ENCODE measurements at regions not wholly inside any gene's neighbourhood (a gene's known extent, or its start where the extent isn't known, plus 50 kb on each side); places are given as distances from the start of the nearest gene placed in this dataset.

DNA sequence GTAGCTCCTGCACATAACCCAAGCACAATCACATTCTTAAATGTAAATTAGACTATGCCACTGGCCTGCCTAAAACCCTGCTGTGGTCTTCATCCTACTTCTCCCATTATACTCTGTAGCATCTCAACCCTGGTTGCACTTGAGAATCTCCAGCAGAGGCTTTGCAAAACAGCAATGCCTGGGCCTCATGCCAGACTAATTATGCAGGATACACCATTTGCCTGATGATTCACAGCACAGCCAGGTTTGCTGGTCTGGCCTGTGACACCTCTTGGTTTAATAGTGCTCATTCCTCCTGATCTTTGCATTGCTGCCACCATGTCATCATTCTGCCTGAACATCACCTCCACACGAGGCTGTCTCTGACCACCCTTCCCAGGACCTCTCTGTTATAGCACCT is 491.9 kb upstream of the TOM1L1 start:
- TF ChIP-seq, protein P1, sequence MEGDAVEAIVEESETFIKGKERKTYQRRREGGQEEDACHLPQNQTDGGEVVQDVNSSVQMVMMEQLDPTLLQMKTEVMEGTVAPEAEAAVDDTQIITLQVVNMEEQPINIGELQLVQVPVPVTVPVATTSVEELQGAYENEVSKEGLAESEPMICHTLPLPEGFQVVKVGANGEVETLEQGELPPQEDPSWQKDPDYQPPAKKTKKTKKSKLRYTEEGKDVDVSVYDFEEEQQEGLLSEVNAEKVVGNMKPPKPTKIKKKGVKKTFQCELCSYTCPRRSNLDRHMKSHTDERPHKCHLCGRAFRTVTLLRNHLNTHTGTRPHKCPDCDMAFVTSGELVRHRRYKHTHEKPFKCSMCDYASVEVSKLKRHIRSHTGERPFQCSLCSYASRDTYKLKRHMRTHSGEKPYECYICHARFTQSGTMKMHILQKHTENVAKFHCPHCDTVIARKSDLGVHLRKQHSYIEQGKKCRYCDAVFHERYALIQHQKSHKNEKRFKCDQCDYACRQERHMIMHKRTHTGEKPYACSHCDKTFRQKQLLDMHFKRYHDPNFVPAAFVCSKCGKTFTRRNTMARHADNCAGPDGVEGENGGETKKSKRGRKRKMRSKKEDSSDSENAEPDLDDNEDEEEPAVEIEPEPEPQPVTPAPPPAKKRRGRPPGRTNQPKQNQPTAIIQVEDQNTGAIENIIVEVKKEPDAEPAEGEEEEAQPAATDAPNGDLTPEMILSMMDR (IDR thresholded peaks at IDR 0.05), result no peak
- TF ChIP-seq POLR2A (IDR thresholded peaks at IDR 0.05), result no peak

All from uterus (tissue), 2 donors.